Lung microvascular endothelial cell (primary cell): ENCODE measurements at regions not wholly inside any gene's neighbourhood (a gene's known extent, or its start where the extent isn't known, plus 50 kb on each side); places are given as distances from the start of the nearest gene placed in this dataset.
"Not testable (repeated sequence)": the region's sequence is repeated elsewhere in the genome, so short reads cannot be mapped to it uniquely, and the experiment has no call there.

Source experiments
- DNase-seq, 2 donors: peaks; one replicate each; pipeline versions ENCODE4 v3.0.0 to v3.0.0-alpha.2; 2010; ENCODE audit warnings: low read depth in 2 of 2

GRCh38 chr18:73551211-73551610 is 596.4 kb downstream of the FBXO15 start:
- DNase-seq: no peak

DNA sequence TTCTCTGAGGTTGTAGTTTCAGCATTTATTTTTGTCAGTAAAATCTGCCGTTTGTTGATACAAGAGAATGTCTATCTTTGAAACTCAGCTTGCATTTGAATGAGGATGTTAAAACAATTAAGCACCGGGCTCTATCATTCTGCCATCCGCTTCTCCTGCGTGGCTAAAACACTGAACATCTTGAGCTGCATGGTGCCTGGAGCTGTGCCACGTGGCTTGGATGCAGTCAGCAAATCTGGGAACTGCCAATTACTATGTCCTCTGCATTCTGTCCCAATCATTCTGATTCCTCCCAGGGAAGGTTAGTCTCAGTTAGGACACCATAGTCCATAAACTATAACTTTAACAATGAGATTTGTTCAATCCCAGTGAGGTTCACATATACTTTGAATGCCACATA is 598.4 kb downstream of the FBXO15 start:
- no peak for DNase-seq

DNA sequence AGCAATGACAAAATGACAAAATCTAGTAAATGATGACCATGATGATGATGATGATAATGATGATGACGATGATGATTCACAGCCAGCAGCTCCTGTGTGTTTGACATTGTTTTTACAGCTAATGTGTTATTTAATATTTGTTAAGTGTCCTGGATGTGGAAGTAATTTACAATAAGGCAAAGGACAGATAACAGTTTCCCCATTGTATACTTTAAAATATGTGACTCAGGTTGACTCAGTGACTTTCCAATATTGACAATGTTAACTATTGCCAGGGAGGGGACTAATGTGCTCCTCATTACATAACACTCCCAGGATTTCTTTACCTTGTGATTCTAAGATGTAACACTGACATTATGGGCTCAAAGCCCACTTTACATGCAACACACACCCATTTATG is 602.2 kb downstream of the FBXO15 start:
- DNase-seq: peak in 1 of 2 donors; percentile 21

DNA sequence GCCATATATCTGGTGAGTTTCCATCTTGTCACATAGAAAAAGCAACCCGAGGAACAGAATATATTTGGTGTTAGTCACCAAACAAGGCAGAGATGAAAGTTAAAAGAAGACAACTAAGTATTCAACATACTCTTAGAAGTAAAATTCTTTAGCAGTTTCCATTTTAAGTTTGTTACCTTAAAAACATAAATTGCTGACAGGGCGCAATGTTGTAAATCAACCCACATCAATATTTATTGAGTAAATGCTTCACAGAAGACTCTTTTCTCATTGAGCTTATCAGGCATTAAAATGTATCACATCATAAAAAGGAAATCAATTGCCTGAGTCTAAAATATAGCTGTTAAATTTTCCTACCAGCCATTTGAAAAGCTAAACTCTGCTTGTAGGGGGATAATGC is 603.0 kb downstream of the FBXO15 start:
- no peak for DNase-seq

DNA sequence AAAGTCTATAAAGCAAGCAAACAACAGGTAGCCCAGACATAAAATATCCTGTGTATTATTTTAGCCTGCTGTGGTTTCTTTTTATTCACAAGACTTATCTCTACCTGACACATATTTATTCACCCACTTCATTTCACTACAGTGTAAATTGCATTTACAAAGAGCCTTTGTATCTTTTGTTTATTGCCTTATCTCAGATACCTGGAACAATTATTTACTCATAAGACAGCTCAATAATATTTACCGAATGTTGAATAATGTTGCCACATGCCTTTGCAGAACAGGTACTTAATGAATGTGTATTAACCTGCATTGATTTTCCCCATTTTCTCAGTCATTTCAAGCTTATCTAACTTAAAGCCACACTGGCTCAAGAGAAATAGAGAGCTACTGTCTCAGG is 603.6 kb downstream of the FBXO15 start:
- DNase-seq: no peak

DNA sequence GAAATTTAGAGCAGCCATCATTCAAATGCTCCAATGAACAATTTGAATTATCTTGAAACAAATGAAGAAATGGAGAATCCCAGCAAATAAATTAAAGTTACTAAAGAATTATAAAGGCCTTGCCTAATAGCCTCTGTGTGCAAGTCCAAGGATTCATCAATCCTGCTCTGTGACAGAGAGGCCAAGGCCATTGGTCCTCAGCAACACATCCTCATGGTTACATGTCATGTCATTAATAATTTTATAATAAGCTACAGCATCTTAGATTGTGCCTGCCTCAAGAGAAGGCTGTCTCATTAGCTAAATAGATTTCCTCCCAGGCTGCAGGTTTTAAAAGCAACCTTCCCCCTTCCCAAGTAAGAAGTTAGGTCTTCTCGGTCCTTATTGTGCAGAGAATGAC is 611.6 kb downstream of the FBXO15 start:
- no peak for DNase-seq

DNA sequence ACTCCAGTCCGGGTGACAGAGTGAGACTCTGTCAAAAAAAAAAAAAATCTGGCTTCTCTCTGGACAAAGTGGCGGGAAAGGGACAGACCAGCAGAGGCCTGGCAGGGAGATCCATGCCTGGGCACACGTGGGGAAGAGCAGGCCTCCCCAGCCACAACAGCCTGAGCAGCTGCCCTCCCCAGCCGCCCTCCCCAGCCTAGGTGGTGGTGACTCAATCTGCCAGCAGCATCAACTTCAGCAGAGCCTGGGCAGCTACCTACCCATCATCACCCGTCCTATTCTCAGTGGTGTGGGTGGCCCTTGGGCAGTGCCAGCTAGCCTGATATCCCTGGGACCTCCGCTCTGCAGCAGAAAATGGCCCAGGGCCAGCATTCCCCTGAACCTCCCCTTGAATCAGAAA is 612.4 kb downstream of the FBXO15 start:
- no peak for DNase-seq

- no peak for DNase-seq
Measured at GRCh38 chr18:73531601-73532000, 616.0 kb downstream of the FBXO15 start.

GRCh38 chr18:73528066-73528465 is 619.6 kb downstream of the FBXO15 start:
- no peak for DNase-seq

DNA sequence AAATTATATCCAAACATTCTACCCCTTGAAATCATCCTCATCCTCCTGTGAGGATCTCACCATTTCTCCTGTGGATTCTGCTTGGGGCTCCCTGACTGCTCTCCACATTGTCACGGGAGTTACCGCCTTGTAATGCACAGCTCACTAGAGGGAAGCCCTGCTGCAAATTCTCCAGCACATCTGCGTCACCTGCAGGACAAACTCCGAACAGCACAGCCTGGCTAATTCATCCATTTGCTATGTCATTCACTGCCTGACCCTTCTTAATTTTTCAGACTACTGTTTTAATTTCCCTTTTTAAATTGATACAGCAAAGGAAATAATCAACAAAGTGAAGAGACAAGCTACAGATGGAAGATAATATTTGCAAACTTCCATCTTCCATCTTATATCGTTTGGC is 627.4 kb downstream of the FBXO15 start:
- no peak for DNase-seq

DNA sequence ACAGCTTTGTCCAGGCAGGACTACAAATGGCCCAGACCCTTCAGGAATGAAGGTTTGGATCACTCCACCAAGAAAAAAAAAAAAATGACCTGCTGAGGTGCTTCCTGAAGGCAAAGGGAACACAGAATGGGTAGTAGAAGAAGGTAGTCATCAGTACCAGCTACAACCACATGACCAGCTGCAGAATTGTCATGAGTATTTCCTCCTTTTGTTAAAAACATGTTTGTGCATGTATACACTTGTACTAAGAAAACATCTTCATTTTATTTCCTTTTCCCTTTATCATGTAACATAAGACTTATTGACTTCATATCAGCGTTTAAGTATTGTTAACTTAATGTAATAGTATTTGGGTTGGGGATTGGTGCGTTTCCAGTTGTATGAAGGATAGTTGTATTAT is 631.6 kb downstream of the FBXO15 start:
- not testable (repeated sequence) for DNase-seq

GRCh38 chr18:73514449-73514848 is 633.2 kb downstream of the FBXO15 start:
- no peak for DNase-seq

GRCh38 chr18:73511771-73512503 is 635.7 kb downstream of the FBXO15 start:
- peak in 1 of 2 donors; percentile 65 for DNase-seq

DNA sequence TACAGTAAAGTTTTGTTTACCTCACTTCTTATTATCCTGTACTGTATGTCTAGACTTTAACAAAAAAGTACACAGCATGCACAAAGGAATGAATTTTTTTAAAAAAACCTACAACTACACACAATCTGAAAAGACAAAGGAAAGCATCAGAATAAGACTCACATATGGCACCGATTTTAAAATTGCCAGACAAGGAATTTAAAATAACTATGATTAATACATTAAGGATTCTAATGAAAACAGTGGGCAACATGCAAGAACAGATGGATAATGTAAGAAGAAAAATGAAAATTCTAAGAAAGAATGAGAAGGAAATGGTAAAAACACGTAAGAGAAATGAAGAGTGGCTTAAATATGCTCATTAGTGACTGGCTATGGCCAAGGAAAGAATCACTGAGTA is 638.2 kb downstream of the FBXO15 start:
- no peak for DNase-seq

DNA sequence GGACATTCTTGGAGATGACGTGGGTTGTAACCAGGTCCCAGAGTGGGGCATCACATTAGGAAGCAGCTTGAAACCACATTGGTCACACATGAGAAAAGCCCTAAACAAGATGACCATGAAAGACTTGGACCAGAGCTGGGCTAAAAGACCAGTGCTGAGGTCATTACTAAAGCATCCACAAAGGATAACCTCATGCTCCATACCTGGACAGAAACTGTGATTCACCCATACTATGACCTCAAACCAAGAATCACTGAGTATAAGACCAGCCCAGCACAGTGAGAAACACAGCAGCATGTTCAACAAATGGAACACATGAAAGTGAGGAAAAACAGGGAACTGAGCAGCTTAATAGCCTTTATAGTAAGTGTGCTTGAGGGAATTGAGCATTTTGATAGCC is 635.5 kb upstream of the NETO1 start:
- DNase-seq: no peak

DNA sequence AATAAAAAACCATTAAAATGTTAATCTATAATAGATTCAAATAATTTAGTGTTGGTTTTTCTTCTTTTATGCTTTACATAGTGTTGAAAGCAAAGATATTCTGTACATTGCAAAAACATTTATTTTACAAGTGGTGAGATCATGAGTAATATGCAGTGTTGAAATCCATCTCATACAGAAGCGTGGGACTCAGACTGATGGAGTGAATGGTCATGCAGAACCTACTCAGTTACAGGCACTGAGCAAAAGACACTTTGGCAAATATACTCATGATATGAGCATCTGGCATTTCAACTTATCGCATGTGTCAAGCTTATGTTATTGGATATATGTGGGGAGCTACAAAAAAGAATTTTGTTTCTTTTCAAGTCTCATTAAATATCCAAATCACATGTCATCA is 620.2 kb upstream of the NETO1 start:
- DNase-seq: no peak

DNA sequence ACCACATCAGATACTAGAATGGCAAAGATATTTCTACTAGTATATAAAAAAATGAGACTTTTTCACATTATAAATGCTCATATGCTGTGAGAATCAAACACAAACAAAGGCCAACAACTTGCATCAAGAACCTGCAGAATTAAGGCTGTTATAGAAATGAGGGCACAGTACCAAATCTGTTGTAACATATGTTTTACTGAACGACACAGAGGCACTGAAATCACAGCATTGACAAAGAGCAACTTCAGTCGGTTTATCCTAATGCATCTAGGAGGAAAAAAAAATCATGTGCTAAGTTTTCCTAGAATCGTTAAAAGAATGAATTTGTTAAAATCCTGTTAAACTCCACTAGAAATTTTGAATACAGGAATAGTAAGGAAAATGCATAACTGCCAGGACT is 617.4 kb upstream of the NETO1 start:
- DNase-seq: no peak

GRCh38 chr18:73482901-73483300 is 615.1 kb upstream of the NETO1 start:
- DNase-seq: no peak

DNA sequence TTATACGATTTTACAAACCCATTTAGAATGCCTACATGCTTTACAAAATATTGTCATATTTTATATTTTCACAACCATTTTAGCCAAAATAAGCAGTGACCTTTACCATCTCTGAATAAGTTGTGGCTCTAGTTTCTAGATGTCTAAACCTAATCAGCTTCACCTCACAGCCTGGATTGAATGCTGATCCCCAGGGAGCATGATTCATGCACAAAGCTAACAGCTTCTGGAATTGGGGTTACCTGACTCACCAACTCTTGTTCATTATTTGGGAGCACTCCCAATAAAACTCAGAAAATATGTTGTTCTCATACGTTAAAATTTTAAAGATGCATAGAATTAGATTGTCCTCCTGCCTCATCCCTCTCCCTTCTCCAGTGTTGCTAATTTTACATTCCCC is 611.7 kb upstream of the NETO1 start:
- no peak for DNase-seq

DNA sequence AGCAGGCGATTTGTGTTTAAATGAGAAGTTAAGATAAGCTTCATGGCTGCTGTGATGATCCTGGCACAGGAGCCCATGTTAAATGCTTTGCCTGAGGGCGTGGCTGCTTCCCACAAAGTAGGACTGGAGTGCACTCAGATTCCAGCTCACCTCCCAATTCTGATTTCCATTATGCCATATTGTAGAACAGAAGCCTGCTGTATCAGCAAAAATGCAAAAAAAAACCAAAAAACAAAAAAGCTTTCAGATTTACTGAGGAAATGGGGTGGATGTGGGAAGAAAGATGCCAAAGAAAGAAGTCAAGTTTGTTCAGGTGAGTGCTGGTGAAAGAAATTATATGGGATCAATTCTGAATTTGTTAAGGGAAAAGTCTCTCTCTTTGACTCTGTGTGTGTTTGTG is 610.4 kb upstream of the NETO1 start:
- DNase-seq: no peak

GRCh38 chr18:73476031-73476430 is 608.2 kb upstream of the NETO1 start:
- DNase-seq: no peak

DNA sequence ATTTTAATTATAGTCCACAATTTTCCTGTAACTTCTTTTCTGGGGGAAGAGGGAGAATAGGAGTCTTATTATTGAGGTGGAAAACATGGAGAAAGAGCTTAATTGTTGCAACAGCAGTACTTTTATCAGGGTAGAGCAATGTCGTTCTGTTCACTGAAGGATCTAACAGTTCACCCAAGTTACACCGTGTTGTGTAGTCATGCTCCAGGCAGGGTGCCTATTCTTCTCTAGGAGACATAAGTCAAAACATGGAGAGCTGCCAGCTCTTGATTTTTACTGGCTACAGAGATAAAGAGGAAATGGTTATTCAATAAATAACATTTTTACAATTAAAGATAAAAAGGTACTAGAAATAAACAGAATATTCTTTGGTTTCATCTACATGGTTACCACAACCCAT is 594.3 kb upstream of the NETO1 start:
- DNase-seq: peak; percentile 50 to 90

DNA sequence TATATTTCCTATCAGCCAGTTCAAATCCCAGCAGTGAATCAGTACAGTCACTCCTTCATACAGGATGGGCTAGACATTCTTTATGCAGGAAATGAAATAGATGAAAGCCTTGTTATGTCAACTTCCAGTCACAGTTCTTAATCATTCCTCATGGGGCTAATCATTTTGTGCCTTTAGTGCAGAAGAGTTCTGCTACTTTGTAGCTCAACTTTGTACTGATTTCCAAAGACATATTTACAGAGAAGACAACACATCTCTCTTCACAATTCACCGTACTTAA is 593.9 kb upstream of the NETO1 start:
- peak; percentile 23 to 68 for DNase-seq

DNA sequence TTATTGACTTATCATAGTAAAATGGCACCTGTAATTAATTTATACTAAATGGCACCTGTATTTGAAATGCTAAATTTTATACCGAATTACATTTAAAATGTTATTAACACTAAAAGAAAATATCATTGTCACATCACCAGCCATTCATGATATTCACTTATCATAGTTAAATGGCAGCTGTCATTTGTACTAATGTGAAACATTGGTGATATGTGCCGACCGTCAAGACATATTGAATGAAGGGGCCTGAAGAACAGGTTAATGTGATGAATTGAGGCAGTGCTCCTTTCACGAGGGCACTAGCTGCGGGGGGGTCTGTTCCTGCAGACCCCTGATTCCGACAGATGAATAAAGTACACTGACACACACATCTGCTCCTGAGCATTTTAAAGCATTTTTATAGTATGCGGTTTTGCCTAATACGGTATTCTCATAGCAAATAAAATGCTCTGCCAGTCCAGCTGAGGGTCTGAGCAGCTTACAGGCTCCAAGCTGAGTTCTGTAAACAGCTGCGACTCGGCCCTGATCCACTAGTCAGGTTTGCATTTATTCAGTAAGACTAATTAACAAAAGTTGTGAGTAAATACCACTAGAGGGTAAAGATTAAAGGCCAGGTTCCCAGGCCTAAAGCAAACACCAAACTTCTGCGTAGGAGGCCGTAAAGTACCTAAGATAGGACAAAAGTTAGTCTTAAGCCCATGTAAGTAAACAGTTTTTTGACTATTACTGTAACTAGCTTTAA is 593.4 kb upstream of the NETO1 start:
- no peak for DNase-seq
